KOPT-K1 (cell line): ENCODE measurements at regions not wholly inside any gene's neighbourhood (a gene's known extent, or its start where the extent isn't known, plus 50 kb on each side); places are given as distances from the start of the nearest gene placed in this dataset.

Experiments used
- H3K27ac ChIP-seq: fragments of 200-600 bp; sonication (generic); 2 replicates; pipeline ENCODE4 v1.5.1; 2016; ENCODE audit warnings: antibody characterized with exemption, mild to moderate bottlenecking, low read depth, low read length; ENCODE audit not compliant: poor library complexity, severe bottlenecking
- H3K36me3 ChIP-seq: fragments of 200-600 bp; sonication (generic); 2 replicates; pipeline ENCODE4 v1.5.1; 2017; ENCODE audit warnings: antibody characterized with exemption, mild to moderate bottlenecking, low read length, moderate library complexity; ENCODE audit not compliant: insufficient read depth
- H3K9me3 ChIP-seq: fragments of 200-600 bp; sonication (generic); 2 replicates; pipeline ENCODE4 v1.5.1; 2017; ENCODE audit warnings: antibody characterized with exemption, low read length, mild to moderate bottlenecking; ENCODE audit not compliant: insufficient read depth, poor library complexity, severe bottlenecking

DNA sequence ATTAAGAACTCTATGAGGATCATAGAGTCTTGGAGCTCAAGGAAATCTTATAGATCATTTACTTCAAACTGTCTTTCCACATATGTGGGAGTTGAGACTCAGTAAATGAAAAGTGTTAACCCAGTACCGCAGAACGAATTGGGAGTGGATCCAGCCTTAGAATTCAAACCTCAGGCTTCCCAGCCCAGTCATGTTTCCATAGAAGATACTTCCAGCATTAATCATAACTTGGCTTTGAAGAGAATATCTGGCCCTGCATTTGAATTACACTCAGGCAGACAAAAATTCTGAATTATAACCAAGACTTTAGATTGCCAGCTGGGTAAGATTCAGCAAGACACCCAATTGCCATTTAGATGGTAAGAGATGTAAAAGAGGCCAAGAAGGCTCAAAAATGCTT lies 972.0 kb downstream of the TUSC7 start:
- H3K36me3 ChIP-seq: no peaks in the 10 kb centered on the region
- no peaks in the 10 kb centered on the region for H3K9me3 ChIP-seq
- H3K27ac ChIP-seq: no peak overlapping the region

DNA sequence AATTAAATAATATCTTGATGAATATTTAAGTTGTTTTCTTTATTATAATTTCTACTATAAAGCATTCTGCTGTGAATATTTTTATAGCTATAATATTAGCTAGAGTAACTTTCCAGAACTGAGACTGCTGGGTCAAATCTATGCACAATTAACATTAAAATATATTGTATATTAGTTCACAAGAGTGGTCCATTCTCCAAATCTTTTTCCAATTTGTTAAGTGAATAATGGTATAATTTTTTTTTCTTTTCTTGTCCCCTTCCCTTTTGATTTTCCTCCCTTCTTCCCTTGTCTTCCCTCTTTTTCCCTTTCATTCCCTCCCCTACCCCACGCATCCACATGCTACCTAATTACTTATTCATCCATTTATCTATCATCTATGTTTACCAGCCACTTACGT lies 977.5 kb downstream of the TUSC7 start:
- Histone ChIP-seq H3K27ac (no peak overlapping the region), H3K9me3 (no peaks in the 10 kb centered on the region), H3K36me3 (no peaks in the 10 kb centered on the region)

DNA sequence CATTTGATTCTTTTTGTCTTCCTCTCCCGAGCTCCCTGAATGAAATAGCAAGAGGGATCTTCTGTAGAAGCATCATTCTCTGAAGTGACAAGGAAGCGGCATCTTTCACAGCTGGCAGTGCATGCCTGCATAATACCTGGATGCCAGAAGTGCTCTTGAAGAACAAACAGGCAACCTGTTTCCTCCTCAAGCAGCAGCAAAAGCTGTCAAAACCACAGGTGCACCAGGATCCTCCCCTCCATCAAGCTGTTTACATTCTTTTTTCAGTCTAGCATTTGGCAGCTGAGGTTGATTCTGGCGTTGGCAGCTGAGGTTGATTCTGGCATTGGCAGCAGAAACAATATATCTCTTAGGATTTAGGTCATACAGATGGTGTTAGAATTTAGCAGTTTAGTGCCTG lies 979.0 kb downstream of the TUSC7 start:
- no peaks in the 10 kb centered on the region for H3K36me3 ChIP-seq
- no peaks in the 10 kb centered on the region for H3K9me3 ChIP-seq
- no peak overlapping the region for H3K27ac ChIP-seq

DNA sequence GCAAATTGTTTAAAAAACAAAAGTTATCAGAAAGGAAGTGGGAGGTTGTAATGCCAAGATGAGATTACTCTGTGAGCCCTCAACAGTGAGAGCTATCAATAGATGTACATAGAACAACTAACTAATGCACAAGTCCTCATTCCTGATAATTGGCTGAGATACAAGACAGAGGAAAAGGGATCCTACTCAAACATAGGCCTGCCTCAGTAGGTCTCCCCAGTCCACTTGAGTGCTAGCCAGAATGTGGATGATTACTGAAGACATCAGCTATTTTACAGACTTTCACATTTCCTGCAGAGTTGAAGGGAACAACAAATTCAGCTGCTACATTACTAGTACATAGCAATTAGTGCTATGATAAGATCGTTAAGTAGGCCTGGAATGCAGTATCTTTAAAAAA lies 981.9 kb downstream of the TUSC7 start:
- Histone ChIP-seq H3K36me3 (no peaks in the 10 kb centered on the region), H3K9me3 (no peaks in the 10 kb centered on the region), H3K27ac (no peak overlapping the region)

DNA sequence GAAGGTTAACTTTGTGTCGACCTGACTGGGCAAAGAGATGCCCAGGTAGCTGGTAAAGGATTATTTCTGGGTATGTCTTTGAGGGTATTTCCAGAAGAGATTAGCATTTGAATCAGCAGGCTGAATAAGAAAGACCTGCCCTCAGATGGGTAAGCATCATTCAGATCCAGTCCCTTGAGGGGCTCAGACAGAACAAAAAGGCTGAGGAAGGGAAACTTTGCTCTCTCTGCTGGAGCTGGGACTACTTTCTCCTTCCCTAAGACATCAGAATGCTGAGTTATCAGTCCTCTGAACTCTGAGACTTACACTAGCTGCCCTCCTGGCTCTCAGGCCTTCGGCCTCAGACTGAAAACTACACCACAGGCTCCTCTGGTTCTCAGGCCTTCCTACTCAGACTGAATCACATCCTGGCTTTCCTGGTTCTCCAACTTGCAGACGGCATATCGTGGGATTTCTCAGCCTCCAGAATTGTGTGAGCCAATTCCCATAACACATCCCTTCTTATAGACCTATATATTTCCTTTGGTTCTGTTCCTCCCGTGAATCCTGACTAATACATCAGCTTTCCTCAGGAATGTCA lies 982.9 kb downstream of the TUSC7 start:
- Histone ChIP-seq H3K9me3 (no peaks in the 10 kb centered on the region), H3K36me3 (no peaks in the 10 kb centered on the region), H3K27ac (no peak overlapping the region)

DNA sequence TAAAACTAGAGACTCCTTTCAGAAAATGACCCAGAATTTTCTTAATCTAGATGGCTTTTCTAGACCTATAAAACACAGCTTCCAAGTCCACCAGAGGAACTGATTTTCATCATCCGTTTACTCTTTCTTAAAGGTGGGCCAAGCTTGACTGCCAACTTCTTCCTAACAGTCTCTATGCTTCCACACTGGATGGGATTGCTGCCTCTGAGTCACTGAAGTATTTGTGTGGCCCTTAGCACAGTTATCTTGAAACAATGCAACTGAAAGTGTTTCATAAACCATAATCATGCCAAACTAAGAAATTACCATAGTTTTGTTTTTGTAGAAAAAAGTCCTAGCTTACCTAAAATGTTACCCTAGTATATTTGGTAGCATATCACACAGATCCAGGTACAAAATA lies 985.7 kb downstream of the TUSC7 start:
- no peaks in the 10 kb centered on the region for H3K9me3 ChIP-seq
- H3K36me3 ChIP-seq: no peaks in the 10 kb centered on the region
- H3K27ac ChIP-seq: no peak overlapping the region

DNA sequence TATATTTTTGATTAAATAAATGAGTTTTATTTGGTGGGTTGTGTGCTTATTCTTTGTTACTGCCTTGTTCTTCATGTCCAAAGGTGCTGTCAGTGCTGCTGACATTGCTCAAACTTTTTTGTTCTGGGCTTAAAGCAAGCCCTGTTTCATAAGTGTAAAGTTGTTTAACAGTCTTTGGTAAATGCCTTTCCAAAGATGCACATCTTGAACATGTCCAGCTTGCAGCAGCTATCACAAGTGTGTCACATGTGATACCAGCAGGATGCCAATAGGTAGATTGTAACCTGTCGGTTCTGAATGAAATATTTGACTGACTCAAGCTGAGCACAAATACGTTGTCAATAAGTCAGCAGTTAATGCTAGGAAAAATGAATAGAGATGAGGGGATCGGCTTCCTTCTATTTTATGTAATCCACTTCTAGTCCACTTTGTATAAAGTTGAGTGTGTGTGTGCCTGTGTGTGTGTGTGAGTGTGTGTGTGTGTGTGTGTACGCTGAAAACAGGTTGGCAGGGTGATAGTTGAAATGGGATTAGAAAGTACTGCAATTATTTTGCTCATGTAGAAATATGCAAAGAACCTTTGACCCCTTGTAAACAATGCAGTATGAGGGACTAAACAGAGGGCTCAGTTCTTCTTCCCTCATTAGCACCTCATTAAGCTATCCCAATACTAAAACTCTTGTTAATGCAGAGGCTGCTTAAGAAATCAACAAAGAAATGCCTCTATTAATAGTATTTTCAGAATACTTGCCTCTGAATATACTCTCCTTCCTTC lies 986.5 kb downstream of the TUSC7 start:
- Histone ChIP-seq H3K9me3 (no peaks in the 10 kb centered on the region), H3K36me3 (no peaks in the 10 kb centered on the region), H3K27ac (no peak overlapping the region)

DNA sequence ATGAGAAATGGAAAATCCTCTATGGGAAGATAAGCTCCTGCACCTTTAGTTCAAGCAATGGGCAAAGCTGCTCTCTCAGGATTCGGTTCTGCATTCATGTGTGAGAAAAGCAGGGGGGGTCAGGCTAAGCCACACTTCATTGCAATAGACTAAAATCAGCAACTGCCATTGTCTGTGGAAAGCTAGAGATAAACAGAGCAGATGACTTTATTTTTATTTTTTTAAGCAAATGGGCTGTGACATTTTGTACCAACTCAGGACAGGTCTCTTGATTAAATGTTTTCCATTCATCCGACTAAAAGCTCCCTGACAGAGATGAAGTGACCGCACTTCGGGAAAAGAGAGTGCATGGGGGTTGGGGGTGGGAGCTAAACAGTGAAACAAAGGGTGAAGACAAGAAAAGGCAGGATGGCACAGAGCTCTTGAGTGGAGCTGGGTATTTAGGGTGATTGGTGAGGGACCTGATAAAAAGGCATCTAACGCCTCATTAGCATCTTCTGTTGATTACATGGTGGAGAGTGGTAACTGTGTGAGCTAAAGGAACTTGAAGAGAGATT lies 987.4 kb downstream of the TUSC7 start:
- Histone ChIP-seq H3K36me3 (no peaks in the 10 kb centered on the region), H3K27ac (no peak overlapping the region), H3K9me3 (no peaks in the 10 kb centered on the region)

DNA sequence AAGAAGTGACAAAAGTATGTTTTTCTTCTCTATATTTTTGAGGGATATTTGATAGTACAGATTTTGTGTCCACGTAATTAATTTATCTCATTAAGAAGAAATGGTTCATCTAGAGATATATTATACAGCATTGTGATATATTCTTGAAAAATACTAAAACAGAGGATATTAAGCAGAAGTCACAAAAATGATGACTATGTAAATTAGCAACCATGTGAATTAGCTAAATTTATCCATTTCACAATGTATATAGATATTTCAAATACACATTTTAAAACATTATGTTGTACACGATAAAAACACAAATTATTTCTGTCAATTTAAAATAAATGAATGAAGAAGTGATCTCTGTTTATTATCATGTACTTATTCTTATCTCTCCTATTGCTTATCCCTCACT lies 989.5 kb downstream of the TUSC7 start:
- Histone ChIP-seq H3K27ac (no peak overlapping the region), H3K36me3 (no peaks in the 10 kb centered on the region), H3K9me3 (no peaks in the 10 kb centered on the region)

DNA sequence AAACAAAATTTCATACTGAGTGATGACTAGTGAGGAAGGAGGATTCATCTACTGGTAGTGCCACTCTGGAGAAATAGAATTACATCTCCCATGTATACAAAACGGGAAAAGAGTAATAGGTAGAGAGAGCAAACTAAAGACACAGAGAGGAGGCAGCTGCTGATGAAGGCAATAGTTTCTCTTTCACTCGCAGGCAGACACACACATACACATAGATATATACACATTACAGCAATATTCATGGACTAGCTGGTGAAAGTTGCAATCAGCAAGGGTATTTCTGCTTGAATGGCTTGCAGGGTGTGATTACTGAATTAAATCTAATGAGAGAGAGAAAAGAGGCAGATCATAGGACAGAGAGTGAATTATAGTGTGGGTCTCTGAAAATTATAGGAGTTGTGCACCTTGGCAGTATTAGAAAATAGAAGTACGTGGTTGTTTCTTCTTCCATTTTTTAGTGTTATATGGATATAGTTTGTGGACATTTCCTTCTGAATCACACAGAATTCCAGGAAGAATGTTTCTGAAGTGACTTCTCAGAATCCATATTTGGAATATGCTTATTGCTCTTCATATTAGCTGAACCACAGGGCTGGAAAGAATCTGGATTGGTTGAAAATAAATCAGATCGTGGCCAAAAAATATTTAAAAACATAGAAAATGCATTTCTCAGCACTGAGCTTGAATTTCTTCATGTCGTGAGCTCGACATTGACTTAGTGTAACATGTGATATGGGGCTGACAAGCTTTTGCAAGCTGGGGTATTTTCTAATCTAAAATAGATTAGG lies 991.2 kb downstream of the TUSC7 start:
- Histone ChIP-seq H3K27ac (no peak overlapping the region), H3K36me3 (no peaks in the 10 kb centered on the region), H3K9me3 (no peaks in the 10 kb centered on the region)

DNA sequence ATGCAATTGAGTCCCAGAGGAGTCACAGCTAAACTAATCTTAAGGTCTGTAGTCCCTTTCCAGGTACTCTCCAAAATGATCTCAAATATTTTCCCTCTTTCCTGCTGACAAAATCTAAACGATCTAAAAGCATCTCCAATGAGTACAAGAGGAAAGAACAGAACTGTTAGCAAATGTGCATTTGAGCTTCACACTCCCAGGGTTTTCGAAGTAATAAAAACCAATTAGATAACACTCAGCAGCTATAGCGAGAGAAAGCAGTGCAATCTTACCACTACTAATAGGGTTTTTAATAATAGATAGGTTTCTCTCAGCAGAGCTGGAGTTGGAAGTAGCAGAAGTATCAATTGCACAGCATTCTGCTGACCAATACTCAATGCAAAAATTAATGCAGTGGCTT lies 995.4 kb downstream of the TUSC7 start:
- no peak overlapping the region for H3K27ac ChIP-seq
- no peaks in the 10 kb centered on the region for H3K9me3 ChIP-seq
- H3K36me3 ChIP-seq: no peaks in the 10 kb centered on the region

DNA sequence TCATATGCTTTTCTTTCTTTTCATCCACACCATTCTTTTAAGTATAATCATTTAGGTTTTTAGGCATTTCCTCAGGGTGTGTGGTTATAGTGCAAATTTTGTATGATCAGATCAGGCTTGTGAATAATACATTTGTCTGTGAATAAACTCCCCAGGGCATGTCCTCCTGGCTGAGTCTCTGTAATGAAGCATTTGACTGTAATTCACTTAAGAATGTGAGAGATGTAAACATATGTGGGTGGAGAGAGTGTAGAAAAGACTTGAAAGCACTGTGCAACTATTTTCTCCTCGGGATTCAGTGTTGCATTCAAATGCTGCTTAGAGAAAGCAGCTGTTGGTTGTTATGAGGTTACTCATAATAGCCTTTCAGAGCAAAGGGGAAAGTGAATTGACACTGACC lies 996.5 kb downstream of the TUSC7 start:
- H3K27ac ChIP-seq: no peak overlapping the region
- no peaks in the 10 kb centered on the region for H3K36me3 ChIP-seq
- H3K9me3 ChIP-seq: no peaks in the 10 kb centered on the region

DNA sequence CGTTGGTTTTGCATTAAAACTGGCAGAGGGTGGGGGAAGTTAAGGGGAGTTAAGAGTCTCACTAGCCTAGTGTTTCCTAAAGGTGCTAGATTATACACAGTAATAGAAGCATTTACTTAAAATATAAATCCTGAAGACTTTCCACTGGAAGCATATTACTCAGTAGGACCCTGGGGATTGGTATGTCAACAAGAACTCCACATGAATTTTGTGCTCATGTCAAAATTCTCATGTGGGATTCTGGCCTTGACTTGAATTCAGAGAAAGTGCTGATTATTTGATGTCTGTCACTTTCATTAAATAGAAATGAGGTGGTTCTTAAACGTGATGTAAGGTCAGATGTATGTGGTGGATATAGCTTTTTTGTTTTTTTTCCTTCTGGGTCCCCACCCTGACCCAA lies 997.2 kb downstream of the TUSC7 start:
- H3K36me3 ChIP-seq: no peaks in the 10 kb centered on the region
- H3K9me3 ChIP-seq: no peaks in the 10 kb centered on the region

DNA sequence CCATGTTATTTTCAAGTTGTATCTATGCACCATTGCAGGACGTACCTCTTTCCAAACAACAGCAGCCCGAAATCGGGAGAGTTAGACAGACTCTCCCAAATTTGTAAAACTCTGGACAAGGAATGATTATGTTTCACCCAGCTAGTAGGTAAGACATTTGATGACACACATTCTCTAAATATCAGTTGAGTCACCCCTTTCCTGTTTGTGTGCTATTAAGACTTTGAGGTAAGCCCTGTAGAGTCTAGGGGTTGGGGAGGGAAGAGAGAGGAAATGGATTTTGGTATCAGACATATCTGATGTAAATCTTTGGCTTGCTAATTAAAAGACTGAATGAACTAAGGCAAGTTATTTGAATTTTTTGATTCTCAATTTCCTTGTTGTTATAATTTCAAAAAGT lies 999.0 kb downstream of the TUSC7 start:
- no peaks in the 10 kb centered on the region for H3K36me3 ChIP-seq
- H3K27ac ChIP-seq: no peak overlapping the region
- no peaks in the 10 kb centered on the region for H3K9me3 ChIP-seq

More for the DNA sequence above, 997.2 kb downstream of the TUSC7 start:
- H3K27ac ChIP-seq: no peak overlapping the region

DNA sequence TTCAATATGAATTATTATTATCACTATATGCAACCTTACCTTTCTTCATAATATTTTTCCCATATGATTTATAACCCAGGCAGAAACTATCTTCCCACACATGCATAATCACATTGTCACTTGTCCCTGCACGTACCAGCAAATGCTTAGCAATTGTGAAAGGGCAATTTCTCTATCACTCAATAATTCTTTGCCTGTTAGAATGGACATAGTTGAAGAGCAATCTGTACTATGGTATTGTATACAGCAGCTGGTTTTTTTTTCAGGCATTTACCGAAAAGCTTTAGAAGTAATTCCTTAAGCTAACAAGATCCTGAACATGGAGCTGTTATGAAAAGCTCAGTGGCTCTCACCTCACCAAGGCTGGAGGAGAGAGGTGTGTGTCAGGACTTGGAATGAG lies 999.5 kb downstream of the TUSC7 start:
- no peaks in the 10 kb centered on the region for H3K36me3 ChIP-seq
- H3K9me3 ChIP-seq: no peaks in the 10 kb centered on the region
- H3K27ac ChIP-seq: no peak overlapping the region
